ENCODE measurements at regions not wholly inside any gene's neighbourhood (a gene's known extent, or its start where the extent isn't known, plus 50 kb on each side); places are given as distances from the start of the nearest gene placed in this dataset.
"Not testable (repeated sequence)": the region's sequence is repeated elsewhere in the genome, so short reads cannot be mapped to it uniquely, and the experiment has no call there.

DNA sequence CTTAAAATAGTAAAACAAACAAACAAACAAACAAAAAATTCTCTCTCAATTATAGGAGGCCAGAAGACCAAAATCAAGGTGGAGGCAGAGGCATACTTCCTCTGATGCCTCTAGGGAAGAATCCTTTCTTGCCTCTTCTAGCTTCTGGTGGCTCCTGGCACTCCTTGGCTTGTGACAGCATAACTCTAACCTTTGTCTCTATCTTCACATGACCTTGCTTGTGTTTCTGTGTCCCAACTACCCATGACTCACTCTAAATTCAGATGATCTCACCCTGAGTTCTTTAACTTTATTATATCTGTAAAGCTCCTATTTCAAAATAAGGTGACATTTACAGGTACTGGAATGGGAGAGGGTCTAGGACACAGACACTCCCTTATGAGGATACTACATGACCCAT, 88.3 kb upstream of the ANTXRL start:
- Histone ChIP-seq H3K9ac (replicated peaks; ENCODE audit: extremely low read depth, insufficient read depth, low read length) (no peak overlapping the region), H3K9me1 (replicated peaks; ENCODE audit: control insufficient read depth, extremely low read depth, insufficient read depth, low read length) (no peaks in the 10 kb centered on the region), H3K36me3 (ENCODE audit: control insufficient read depth in 2 of 2, extremely low read depth in 1 of 2, insufficient read depth in 2 of 2, low read length in 2 of 2) (no peaks in the 10 kb centered on the region), H3K4me3 (replicated peaks in 1 of 3; ENCODE audit: insufficient read depth in 1 of 3, low read depth in 1 of 3, low read length in 3 of 3) (no peak overlapping the region), H3K27me3 (ENCODE audit: control insufficient read depth in 2 of 2, insufficient read depth in 2 of 2, low read length in 2 of 2) (no peaks in the 10 kb centered on the region), H3K27ac (ENCODE audit: insufficient read depth, low read depth, low read length) (no peak overlapping the region), H3K79me2 (ENCODE audit: control insufficient read depth, insufficient read depth, low read length) (no peaks in the 10 kb centered on the region), H3K9me3 (replicated peaks; ENCODE audit: control insufficient read depth, insufficient read depth, low read length) (no peaks in the 10 kb centered on the region), H2AFZ (ENCODE audit: low read depth, low read length) (no peak overlapping the region), H3K4me2 (ENCODE audit: insufficient read depth, low read length) (no peak overlapping the region), H4K20me1 (replicated peaks; ENCODE audit: control insufficient read depth, extremely low read depth, insufficient read depth, low read length) (no peaks in the 10 kb centered on the region), H3K4me1 (ENCODE audit: control insufficient read depth, extremely low read depth, insufficient read depth, low read length) (no peaks in the 10 kb centered on the region)
- TF ChIP-seq POLR2A (IDR thresholded peaks at IDR 0.05; ENCODE audit: low read depth, low read length) (no peak), MYC (IDR thresholded peaks at IDR 0.05; ENCODE audit: low read depth, low read length) (no peak), GATA2 (IDR thresholded peaks at IDR 0.05; ENCODE audit: insufficient read depth, insufficient read length, low read depth, low read length) (no peak), EZH2 (IDR thresholded peaks at IDR 0.05; ENCODE audit: borderline replicate concordance, low read depth, low read length, severe bottlenecking) (no peak)
- dilution Hi-C loops (cut with MboI; ENCODE audit: extremely low pct_ligation_motif_present, low sequenced_read_pairs) = no loop called here
- no peak for FAIRE-seq
- CTCF ChIA-PET = no interaction called here
- intact Hi-C loops (cut with micrococcal nuclease) = no loop called here
- no TSS peak for BruUV-seq (replicated peaks)
- no peak for DNase-seq (ENCODE audit: low read depth, low spot score)
- POLR2A ChIA-PET = no interaction called here

DNA sequence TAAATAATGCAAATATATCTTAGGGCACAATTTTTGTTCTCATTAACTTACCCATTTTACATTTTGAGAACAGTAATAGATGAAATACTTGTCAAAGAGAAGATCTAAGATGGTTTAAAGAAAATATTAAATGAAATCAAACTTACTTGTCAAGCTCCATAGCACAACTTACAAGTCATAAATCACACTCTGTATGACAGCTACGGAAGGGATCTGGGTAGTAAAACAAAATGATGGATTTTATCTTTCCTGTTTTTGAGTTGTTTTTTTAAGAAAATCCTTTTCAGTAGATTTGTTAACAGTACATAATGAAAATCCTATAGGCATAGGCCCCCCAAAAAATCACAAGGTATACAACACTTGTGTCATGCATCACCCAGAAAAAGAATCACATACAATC, 84.4 kb upstream of the ANTXRL start:
- H3K9me1 ChIP-seq (replicated peaks; ENCODE audit: control insufficient read depth, extremely low read depth, insufficient read depth, low read length); H2AFZ ChIP-seq (ENCODE audit: low read depth, low read length); H3K4me1 ChIP-seq (ENCODE audit: control insufficient read depth, extremely low read depth, insufficient read depth, low read length); H3K9ac ChIP-seq (replicated peaks; ENCODE audit: extremely low read depth, insufficient read depth, low read length); H4K20me1 ChIP-seq (replicated peaks; ENCODE audit: control insufficient read depth, extremely low read depth, insufficient read depth, low read length); H3K9me3 ChIP-seq (replicated peaks; ENCODE audit: control insufficient read depth, insufficient read depth, low read length); BruUV-seq (replicated peaks); H3K4me3 ChIP-seq (replicated peaks in 1 of 3; ENCODE audit: insufficient read depth in 1 of 3, low read depth in 1 of 3, low read length in 3 of 3); H3K36me3 ChIP-seq (ENCODE audit: control insufficient read depth in 2 of 2, extremely low read depth in 1 of 2, insufficient read depth in 2 of 2, low read length in 2 of 2); H3K4me2 ChIP-seq (ENCODE audit: insufficient read depth, low read length); H3K27ac ChIP-seq (ENCODE audit: insufficient read depth, low read depth, low read length); POLR2A ChIA-PET; DNase-seq (ENCODE audit: low read depth, low spot score); dilution Hi-C loops (cut with MboI; ENCODE audit: extremely low pct_ligation_motif_present, low sequenced_read_pairs); H3K27me3 ChIP-seq (ENCODE audit: control insufficient read depth in 2 of 2, insufficient read depth in 2 of 2, low read length in 2 of 2); H3K79me2 ChIP-seq (ENCODE audit: control insufficient read depth, insufficient read depth, low read length); CTCF ChIA-PET; intact Hi-C loops (cut with micrococcal nuclease); FAIRE-seq: not testable (repeated sequence)

DNA sequence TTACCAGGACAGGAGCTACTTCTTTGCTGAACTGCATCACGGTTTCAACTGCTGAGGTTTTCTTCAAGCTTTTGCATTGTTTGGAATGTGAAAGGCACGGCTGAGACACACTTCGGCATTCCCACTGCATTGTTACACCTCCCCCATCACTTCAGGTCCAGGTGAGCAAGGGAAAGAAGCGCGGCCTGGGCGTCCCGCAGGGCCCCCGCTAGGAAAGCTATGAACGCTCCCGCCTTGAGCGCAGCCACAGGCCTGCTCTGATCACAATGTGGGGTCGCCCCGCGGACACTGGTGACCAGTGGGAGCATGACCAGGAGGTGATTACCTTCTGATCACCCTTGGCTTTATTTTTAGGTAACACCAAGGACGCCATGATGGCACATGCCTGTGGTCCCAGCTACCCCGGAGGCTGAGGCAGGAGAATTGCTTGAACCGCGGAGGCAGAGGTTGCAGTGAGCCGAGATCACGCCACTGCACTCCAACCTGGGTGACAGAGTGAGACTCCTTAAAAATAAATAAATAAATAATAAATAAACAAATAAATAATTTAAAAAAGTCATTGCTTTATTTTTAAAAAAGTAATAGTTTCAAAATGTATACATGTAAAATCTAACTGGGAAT, 82.2 kb upstream of the ANTXRL start:
- H3K27ac ChIP-seq (ENCODE audit: insufficient read depth, low read depth, low read length); dilution Hi-C loops (cut with MboI; ENCODE audit: extremely low pct_ligation_motif_present, low sequenced_read_pairs); DNase-seq (ENCODE audit: low read depth, low spot score); H3K4me2 ChIP-seq (ENCODE audit: insufficient read depth, low read length); H3K79me2 ChIP-seq (ENCODE audit: control insufficient read depth, insufficient read depth, low read length); H3K4me1 ChIP-seq (ENCODE audit: control insufficient read depth, extremely low read depth, insufficient read depth, low read length); H2AFZ ChIP-seq (ENCODE audit: low read depth, low read length); POLR2A ChIA-PET; H3K9ac ChIP-seq (replicated peaks; ENCODE audit: extremely low read depth, insufficient read depth, low read length); H3K36me3 ChIP-seq (ENCODE audit: control insufficient read depth in 2 of 2, extremely low read depth in 1 of 2, insufficient read depth in 2 of 2, low read length in 2 of 2); FAIRE-seq; H3K27me3 ChIP-seq (ENCODE audit: control insufficient read depth in 2 of 2, insufficient read depth in 2 of 2, low read length in 2 of 2); intact Hi-C loops (cut with micrococcal nuclease); H3K9me1 ChIP-seq (replicated peaks; ENCODE audit: control insufficient read depth, extremely low read depth, insufficient read depth, low read length); CTCF ChIA-PET; BruUV-seq (replicated peaks); H3K4me3 ChIP-seq (replicated peaks in 1 of 3; ENCODE audit: insufficient read depth in 1 of 3, low read depth in 1 of 3, low read length in 3 of 3); H3K9me3 ChIP-seq (replicated peaks; ENCODE audit: control insufficient read depth, insufficient read depth, low read length); H4K20me1 ChIP-seq (replicated peaks; ENCODE audit: control insufficient read depth, extremely low read depth, insufficient read depth, low read length): not testable (repeated sequence)

DNA sequence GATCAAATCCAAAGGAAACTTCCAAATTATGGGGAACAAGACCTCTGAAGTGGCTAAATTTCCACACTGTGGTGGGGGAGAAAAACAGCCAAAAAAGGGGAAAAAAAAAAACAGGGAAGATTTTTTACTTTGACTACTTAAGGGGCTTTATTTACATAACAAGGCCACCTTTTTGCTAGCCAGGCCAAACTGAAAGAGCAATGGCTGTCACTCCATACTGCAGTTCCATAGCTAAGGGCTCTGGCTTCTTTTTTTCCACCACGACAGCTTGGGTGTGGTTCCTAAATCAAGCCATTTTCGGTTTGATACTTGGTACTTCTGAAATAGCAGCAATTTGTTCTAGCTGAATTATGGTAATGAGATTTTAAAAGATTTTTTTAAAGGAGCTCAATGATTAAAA, 76.4 kb upstream of the ANTXRL start:
- H3K36me3 ChIP-seq (ENCODE audit: control insufficient read depth in 2 of 2, extremely low read depth in 1 of 2, insufficient read depth in 2 of 2, low read length in 2 of 2); BruUV-seq (replicated peaks); H3K4me2 ChIP-seq (ENCODE audit: insufficient read depth, low read length); H3K9me3 ChIP-seq (replicated peaks; ENCODE audit: control insufficient read depth, insufficient read depth, low read length); H3K27me3 ChIP-seq (ENCODE audit: control insufficient read depth in 2 of 2, insufficient read depth in 2 of 2, low read length in 2 of 2); H3K4me1 ChIP-seq (ENCODE audit: control insufficient read depth, extremely low read depth, insufficient read depth, low read length); H2AFZ ChIP-seq (ENCODE audit: low read depth, low read length); intact Hi-C loops (cut with micrococcal nuclease); dilution Hi-C loops (cut with MboI; ENCODE audit: extremely low pct_ligation_motif_present, low sequenced_read_pairs); FAIRE-seq; H3K4me3 ChIP-seq (replicated peaks in 1 of 3; ENCODE audit: insufficient read depth in 1 of 3, low read depth in 1 of 3, low read length in 3 of 3); POLR2A ChIA-PET; H3K9ac ChIP-seq (replicated peaks; ENCODE audit: extremely low read depth, insufficient read depth, low read length); CTCF ChIA-PET; H3K9me1 ChIP-seq (replicated peaks; ENCODE audit: control insufficient read depth, extremely low read depth, insufficient read depth, low read length); H4K20me1 ChIP-seq (replicated peaks; ENCODE audit: control insufficient read depth, extremely low read depth, insufficient read depth, low read length); H3K79me2 ChIP-seq (ENCODE audit: control insufficient read depth, insufficient read depth, low read length); H3K27ac ChIP-seq (ENCODE audit: insufficient read depth, low read depth, low read length); DNase-seq (ENCODE audit: low read depth, low spot score): not testable (repeated sequence)

All from endothelial cell of umbilical vein (primary cell).